ENCODE measurements at regions not wholly inside any gene's neighbourhood (a gene's known extent, or its start where the extent isn't known, plus 50 kb on each side); places are given as distances from the start of the nearest gene placed in this dataset.

GRCh38 chr1:199129247-199129646 is 490.4 kb downstream of the PTPRC start:
- Histone ChIP-seq H3K27ac (no peak overlapping the region), H3K36me3 (no peaks in the 10 kb centered on the region), H3K27me3 (no peaks in the 10 kb centered on the region), H3K4me1 (no peaks in the 10 kb centered on the region), H3K4me3 (no peak overlapping the region), H3K9me3 (no peaks in the 10 kb centered on the region)
- TF ChIP-seq CTCF (IDR thresholded peaks at IDR 0.05) (no peak), POLR2AphosphoS5 (IDR thresholded peaks at IDR 0.05) (no peak), EP300 (IDR thresholded peaks at IDR 0.05) (no peak), POLR2A (IDR thresholded peaks at IDR 0.05) (no peak)
- no peak for DNase-seq (ENCODE audit: low spot score in 2 of 2)
- WGBS: 76% methylated on average over 2 of the region's 2 CpGs

GRCh38 chr1:199132006-199132405 is 493.2 kb downstream of the PTPRC start:
- Histone ChIP-seq H3K27ac (no peak overlapping the region), H3K4me1 (no peaks in the 10 kb centered on the region), H3K4me3 (no peak overlapping the region), H3K36me3 (no peaks in the 10 kb centered on the region), H3K9me3 (no peaks in the 10 kb centered on the region), H3K27me3 (no peaks in the 10 kb centered on the region)
- TF ChIP-seq EP300 (IDR thresholded peaks at IDR 0.05) (no peak), POLR2AphosphoS5 (IDR thresholded peaks at IDR 0.05) (no peak), CTCF (IDR thresholded peaks at IDR 0.05) (no peak), POLR2A (IDR thresholded peaks at IDR 0.05) (no peak)
- DNase-seq (ENCODE audit: low spot score in 2 of 2): no peak
- 82% methylated on average over 1 of the region's 1 CpG for WGBS

- Histone ChIP-seq H3K27me3 (no peaks in the 10 kb centered on the region), H3K4me1 (no peaks in the 10 kb centered on the region), H3K4me3 (no peak overlapping the region), H3K36me3 (no peaks in the 10 kb centered on the region), H3K9me3 (no peaks in the 10 kb centered on the region), H3K27ac (no peak overlapping the region)
- TF ChIP-seq CTCF (IDR thresholded peaks at IDR 0.05): no peak
- no peak for TF ChIP-seq POLR2A (IDR thresholded peaks at IDR 0.05)
- TF ChIP-seq EP300 (IDR thresholded peaks at IDR 0.05): no peak
- no peak for TF ChIP-seq POLR2AphosphoS5 (IDR thresholded peaks at IDR 0.05)
- 73% methylated on average over 4 of the region's 4 CpGs for WGBS
- DNase-seq (ENCODE audit: low spot score in 2 of 2): no peak
Measured at GRCh38 chr1:199135901-199136300, 497.1 kb downstream of the PTPRC start.

GRCh38 chr1:199138061-199138460 is 499.2 kb downstream of the PTPRC start:
- Histone ChIP-seq H3K27me3 (no peaks in the 10 kb centered on the region), H3K4me3 (no peak overlapping the region), H3K4me1 (no peaks in the 10 kb centered on the region), H3K9me3 (no peaks in the 10 kb centered on the region), H3K27ac (no peak overlapping the region), H3K36me3 (no peaks in the 10 kb centered on the region)
- DNase-seq (ENCODE audit: low spot score in 2 of 2): no peak
- TF ChIP-seq POLR2A (IDR thresholded peaks at IDR 0.05) (no peak), POLR2AphosphoS5 (IDR thresholded peaks at IDR 0.05) (no peak)
- WGBS: 97% methylated on average over 1 of the region's 1 CpG

- no peak for TF ChIP-seq POLR2AphosphoS5 (IDR thresholded peaks at IDR 0.05)
- TF ChIP-seq EP300 (IDR thresholded peaks at IDR 0.05): no peak
- no peak for TF ChIP-seq CTCF (IDR thresholded peaks at IDR 0.05)
- no peak for TF ChIP-seq POLR2A (IDR thresholded peaks at IDR 0.05)
- H3K9me3 ChIP-seq: no peaks in the 10 kb centered on the region
- DNase-seq (ENCODE audit: low spot score in 2 of 2): no peak
- 93% methylated on average over 2 of the region's 2 CpGs for WGBS
- no peak overlapping the region for H3K4me3 ChIP-seq
- H3K4me1 ChIP-seq: no peaks in the 10 kb centered on the region
- H3K27ac ChIP-seq: no peak overlapping the region
- H3K36me3 ChIP-seq: no peaks in the 10 kb centered on the region
- H3K27me3 ChIP-seq: no peaks in the 10 kb centered on the region
Measured at GRCh38 chr1:199149591-199149990, 510.8 kb downstream of the PTPRC start.

- Histone ChIP-seq H3K36me3 (no peaks in the 10 kb centered on the region), H3K4me1 (no peaks in the 10 kb centered on the region), H3K27me3 (no peaks in the 10 kb centered on the region), H3K4me3 (no peak overlapping the region), H3K9me3 (no peaks in the 10 kb centered on the region), H3K27ac (no peak overlapping the region)
- no peak for TF ChIP-seq POLR2AphosphoS5 (IDR thresholded peaks at IDR 0.05)
- TF ChIP-seq CTCF (IDR thresholded peaks at IDR 0.05): no peak
- no peak for TF ChIP-seq POLR2A (IDR thresholded peaks at IDR 0.05)
- TF ChIP-seq EP300 (IDR thresholded peaks at IDR 0.05): no peak
- 84% methylated on average over 1 of the region's 1 CpG for WGBS
- DNase-seq (ENCODE audit: low spot score in 2 of 2): no peak
Measured at GRCh38 chr1:199150756-199151155, 511.9 kb downstream of the PTPRC start.

Data from suprapubic skin (tissue), 4 donors.